NT2/D1 (cell line): ENCODE measurements at regions not wholly inside any gene's neighbourhood (a gene's known extent, or its start where the extent isn't known, plus 50 kb on each side); places are given as distances from the start of the nearest gene placed in this dataset.

Experiments used
- DNase-seq: peaks from one replicate; pipeline ENCODE4 v3.0.0-alpha.2; 2011; ENCODE audit warnings: low read depth, low spot score
- H3K27me3 ChIP-seq: 2 replicates; pipeline ENCODE4 v1.6.0; 2011; ENCODE audit warnings: mild to moderate bottlenecking; ENCODE audit not compliant: insufficient read length, insufficient read depth
- H3K36me3 ChIP-seq: 2 replicates; pipeline ENCODE4 v1.6.1; 2011; ENCODE audit warnings: mild to moderate bottlenecking, low read length, mixed read lengths; ENCODE audit not compliant: insufficient read depth, insufficient read length
- H3K4me1 ChIP-seq: 2 replicates; pipeline ENCODE4 v1.5.1; 2011; ENCODE audit not compliant: insufficient read depth, insufficient read length
- H3K4me3 ChIP-seq: 2 replicates; pipeline ENCODE4 v1.5.1; 2011; ENCODE audit warnings: low read depth; ENCODE audit not compliant: insufficient read length
- H3K9ac ChIP-seq: 2 replicates; pipeline ENCODE4 v1.6.0; 2011; ENCODE audit warnings: low read depth; ENCODE audit not compliant: insufficient read length
- H3K9me3 ChIP-seq: 2 replicates; pipeline ENCODE4 v1.5.1; 2011; ENCODE audit warnings: mild to moderate bottlenecking, low read length; ENCODE audit not compliant: insufficient read depth
- SUZ12 ChIP-seq: IDR thresholded peaks from 2 replicates; pipeline ENCODE4 v1.6.1; 2011; ENCODE audit not compliant: insufficient read length, insufficient read depth; ENCODE audit errors: extremely low read depth
- YY1 ChIP-seq: IDR thresholded peaks from 2 replicates; pipeline ENCODE4 v1.6.1; 2011; ENCODE audit not compliant: insufficient read length, insufficient read depth
- ZNF274 ChIP-seq: IDR thresholded peaks from 2 replicates; pipeline ENCODE4 v1.6.1; 2011; ENCODE audit warnings: mild to moderate bottlenecking, low read depth, low read length

- H3K27me3 ChIP-seq: no peaks in the 10 kb centered on the region
- H3K4me3 ChIP-seq: no peak overlapping the region
- H3K36me3 ChIP-seq: no peaks in the 10 kb centered on the region
- peaks cover 11% of the 10 kb centered on the region; the same call in 1 of the 2 replicates for H3K9me3 ChIP-seq
- no peaks in the 10 kb centered on the region for H3K4me1 ChIP-seq
- DNase-seq: no peak
- TF ChIP-seq SUZ12 (no peak), ZNF274 (no peak), YY1 (no peak)
- H3K9ac ChIP-seq: no peak overlapping the region
Observed at GRCh38 chr6:166771701-166772100, 144.7 kb upstream of the RPS6KA2 start.

GRCh38 chr6:166770216-166771116 lies 143.4 kb upstream of the RPS6KA2 start:
- H3K9ac ChIP-seq: no peak overlapping the region
- H3K9me3 ChIP-seq: peaks cover 11% of the 10 kb centered on the region; the same call in 1 of the 2 replicates
- no peaks in the 10 kb centered on the region for H3K27me3 ChIP-seq
- no peaks in the 10 kb centered on the region for H3K36me3 ChIP-seq
- no peaks in the 10 kb centered on the region for H3K4me1 ChIP-seq
- no peak for DNase-seq
- H3K4me3 ChIP-seq: no peak overlapping the region
- no peak for TF ChIP-seq SUZ12
- TF ChIP-seq ZNF274: no peak
- no peak for TF ChIP-seq YY1

- Histone ChIP-seq H3K27me3 (no peaks in the 10 kb centered on the region), H3K4me1 (no peaks in the 10 kb centered on the region), H3K9ac (no peak overlapping the region), H3K4me3 (no peak overlapping the region), H3K9me3 (peaks cover 11% of the 10 kb centered on the region; the same call in 1 of the 2 replicates), H3K36me3 (no peaks in the 10 kb centered on the region)
- TF ChIP-seq YY1: no peak
- no peak for TF ChIP-seq ZNF274
- TF ChIP-seq SUZ12: no peak
- no peak for DNase-seq
Observed at GRCh38 chr6:166769648-166770047, 142.6 kb upstream of the RPS6KA2 start.

- Histone ChIP-seq H3K27me3 (no peaks in the 10 kb centered on the region), H3K9me3 (peaks cover 11% of the 10 kb centered on the region; the same call in 1 of the 2 replicates), H3K9ac (no peak overlapping the region), H3K4me1 (peaks cover 3% of the 10 kb centered on the region), H3K36me3 (no peaks in the 10 kb centered on the region), H3K4me3 (no peak overlapping the region)
- no peak for TF ChIP-seq SUZ12
- no peak for TF ChIP-seq YY1
- no peak for TF ChIP-seq ZNF274
- no peak for DNase-seq
Observed at GRCh38 chr6:166768761-166769160, 141.7 kb upstream of the RPS6KA2 start.

- no peaks in the 10 kb centered on the region for H3K36me3 ChIP-seq
- no peak overlapping the region for H3K4me3 ChIP-seq
- H3K27me3 ChIP-seq: no peaks in the 10 kb centered on the region
- DNase-seq: no peak
- TF ChIP-seq YY1 (no peak), SUZ12 (no peak), ZNF274 (no peak)
- H3K9me3 ChIP-seq: peaks cover 11% of the 10 kb centered on the region; the same call in 1 of the 2 replicates
- H3K4me1 ChIP-seq: peaks cover 3% of the 10 kb centered on the region
- no peak overlapping the region for H3K9ac ChIP-seq
Observed at GRCh38 chr6:166767230-166767629, 140.2 kb upstream of the RPS6KA2 start.

GRCh38 chr6:166766769-166767168 lies 139.7 kb upstream of the RPS6KA2 start:
- H3K4me1 ChIP-seq: peaks cover 3% of the 10 kb centered on the region
- no peak overlapping the region for H3K9ac ChIP-seq
- H3K4me3 ChIP-seq: no peak overlapping the region
- TF ChIP-seq ZNF274 (no peak), SUZ12 (no peak), YY1 (no peak)
- no peak for DNase-seq
- H3K36me3 ChIP-seq: no peaks in the 10 kb centered on the region
- no peaks in the 10 kb centered on the region for H3K27me3 ChIP-seq
- peaks cover 6% of the 10 kb centered on the region; the same call in 1 of the 2 replicates for H3K9me3 ChIP-seq

GRCh38 chr6:166765234-166765541 lies 138.1 kb upstream of the RPS6KA2 start:
- Histone ChIP-seq H3K27me3 (no peaks in the 10 kb centered on the region), H3K9ac (no peak overlapping the region), H3K9me3 (no peaks in the 10 kb centered on the region), H3K36me3 (no peaks in the 10 kb centered on the region), H3K4me3 (no peak overlapping the region), H3K4me1 (peaks cover 3% of the 10 kb centered on the region)
- TF ChIP-seq ZNF274 (no peak), YY1 (no peak), SUZ12 (no peak)
- DNase-seq: no peak
